Immature natural killer cell (primary cell): ENCODE measurements at regions not wholly inside any gene's neighbourhood (a gene's known extent, or its start where the extent isn't known, plus 50 kb on each side); places are given as distances from the start of the nearest gene placed in this dataset.

Source experiments
- DNase-seq, 3 donors: peaks; one replicate each; pipeline ENCODE4 v3.0.0; 2022; ENCODE audit warnings: mixed read lengths in 1 of 3
- H3K27ac Mint-ChIP-seq, 6 donors: one replicate each; pipeline ENCODE4 v1.8.0; 2020; ENCODE audit warnings: mixed read lengths in 6 of 6, mild to moderate bottlenecking in 5 of 6, inconsistent platforms in 4 of 6, moderate library complexity in 3 of 6
- H3K27me3 Mint-ChIP-seq, 3 donors: one replicate each; pipeline ENCODE4 v1.8.0; 2020 to 2021; ENCODE audit warnings: low read depth in 3 of 3, mild to moderate bottlenecking in 3 of 3, mixed read lengths in 3 of 3, moderate library complexity in 3 of 3, inconsistent platforms in 1 of 3
- H3K36me3 Mint-ChIP-seq, 3 donors: one replicate each; pipeline ENCODE4 v1.8.0; 2020; ENCODE audit warnings: mixed read lengths in 3 of 3, inconsistent platforms in 2 of 3, mild to moderate bottlenecking in 2 of 3
- H3K4me1 Mint-ChIP-seq, 2 donors: one replicate each; pipeline ENCODE4 v1.8.0; 2020; ENCODE audit warnings: inconsistent platforms in 2 of 2, mild to moderate bottlenecking in 2 of 2, mixed read lengths in 2 of 2, moderate library complexity in 1 of 2
- H3K4me3 Mint-ChIP-seq, 5 donors: one replicate each; pipeline ENCODE4 v1.8.0; 2020; ENCODE audit warnings: mild to moderate bottlenecking in 5 of 5, mixed read lengths in 5 of 5, inconsistent platforms in 3 of 5, moderate library complexity in 3 of 5
- H3K9me3 Mint-ChIP-seq, 6 donors: one replicate each; pipeline ENCODE4 v1.8.0; 2020; ENCODE audit warnings: mild to moderate bottlenecking in 6 of 6, mixed read lengths in 6 of 6, inconsistent platforms in 4 of 6, moderate library complexity in 3 of 6

DNA sequence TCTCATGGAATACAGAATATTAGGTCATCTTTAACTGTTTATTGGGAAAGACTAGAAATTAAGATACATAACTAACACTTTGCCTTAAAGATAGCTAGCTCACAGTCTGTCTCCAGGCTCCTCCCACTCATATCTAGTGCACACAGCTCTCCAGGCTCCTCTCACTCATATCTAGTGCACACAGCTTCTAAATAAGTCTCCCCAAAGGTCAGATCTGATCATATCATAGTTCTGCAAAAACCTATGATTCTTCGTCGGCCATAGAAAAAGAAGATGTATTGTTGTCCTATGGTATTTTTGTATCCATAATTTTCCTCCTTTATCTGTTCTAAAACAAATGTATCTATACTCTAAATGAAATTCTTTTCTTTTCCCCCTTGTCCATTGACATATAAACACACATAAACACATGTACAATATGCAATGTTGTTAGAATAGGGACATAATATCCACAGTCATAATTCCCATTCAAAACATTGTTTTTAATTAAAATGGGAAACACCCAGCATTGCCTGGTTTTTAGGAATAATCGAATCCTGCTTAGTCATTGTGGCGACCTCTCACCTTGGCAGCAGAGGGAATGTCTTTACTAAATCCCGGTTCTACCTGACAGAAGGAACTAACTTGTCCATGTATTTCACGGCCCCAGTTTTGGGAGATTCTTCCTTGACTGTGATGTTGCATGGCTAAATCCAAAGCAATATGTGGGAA lies 1282.0 kb downstream of the PCDH7 start:
- Mint-ChIP-seq H3K4me3 (no peak overlapping the region), H3K27ac (no peak overlapping the region), H3K9me3 (peaks cover 0 to 35% (median 14%) of the 10 kb centered on the region in 6 donors), H3K36me3 (peaks cover 0 to 4% (median 0%) of the 10 kb centered on the region in 3 donors), H3K27me3 (no peaks in the 10 kb centered on the region), H3K4me1 (no peaks in the 10 kb centered on the region)
- no peak for DNase-seq

DNA sequence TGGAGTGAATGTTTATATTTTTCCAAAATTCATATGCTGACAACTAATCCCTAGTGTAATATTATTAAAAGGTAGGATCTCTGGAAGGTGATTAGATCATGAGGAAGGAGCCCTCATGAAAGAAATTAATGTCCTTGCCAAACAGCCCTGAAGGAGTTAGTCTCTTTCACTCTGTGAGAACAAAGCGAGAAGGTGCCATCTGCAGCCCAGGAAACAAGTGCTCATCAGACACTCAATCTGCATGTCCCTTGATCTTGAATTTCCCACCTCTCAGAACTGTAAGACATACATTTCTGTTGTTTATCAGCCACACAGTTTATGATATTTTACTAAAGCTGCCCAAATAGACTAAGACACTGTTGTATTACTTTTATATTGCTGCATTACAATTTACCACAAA lies 1283.4 kb downstream of the PCDH7 start:
- H3K4me3 Mint-ChIP-seq: no peak overlapping the region
- H3K27me3 Mint-ChIP-seq: no peaks in the 10 kb centered on the region
- no peaks in the 10 kb centered on the region for H3K4me1 Mint-ChIP-seq
- no peak for DNase-seq
- H3K27ac Mint-ChIP-seq: no peak overlapping the region
- peaks cover 1 to 32% (median 9%) of the 10 kb centered on the region in 6 donors for H3K9me3 Mint-ChIP-seq
- H3K36me3 Mint-ChIP-seq: peaks cover 0 to 4% (median 0%) of the 10 kb centered on the region in 3 donors

DNA sequence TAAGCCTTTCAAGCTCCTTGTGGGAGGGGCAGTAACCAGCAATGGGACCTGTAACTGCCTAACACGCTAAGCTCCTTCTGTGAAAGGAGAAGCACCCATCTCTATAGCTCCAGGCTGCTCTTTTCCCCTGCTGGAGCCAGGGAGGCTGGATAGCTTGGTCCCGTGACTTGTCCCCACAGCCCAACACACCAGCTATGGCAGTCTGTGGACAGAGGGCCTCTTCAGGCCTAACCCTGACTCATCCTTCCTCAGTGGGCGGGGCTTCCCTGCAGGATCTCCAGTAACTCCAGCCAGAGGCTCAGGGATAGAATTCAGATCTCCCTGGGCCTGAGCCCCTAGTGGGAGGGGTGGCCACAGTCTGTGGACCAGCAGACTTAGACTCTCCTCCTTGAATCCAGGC lies 1290.1 kb downstream of the PCDH7 start:
- DNase-seq: no peak
- peaks cover 6 to 54% (median 21%) of the 10 kb centered on the region in 6 donors for H3K9me3 Mint-ChIP-seq
- H3K36me3 Mint-ChIP-seq: peaks cover 0 to 4% (median 0%) of the 10 kb centered on the region in 3 donors
- H3K4me1 Mint-ChIP-seq: no peaks in the 10 kb centered on the region
- H3K4me3 Mint-ChIP-seq: no peak overlapping the region
- H3K27ac Mint-ChIP-seq: no peak overlapping the region
- H3K27me3 Mint-ChIP-seq: peaks cover 0 to 5% (median 2%) of the 10 kb centered on the region in 3 donors

DNA sequence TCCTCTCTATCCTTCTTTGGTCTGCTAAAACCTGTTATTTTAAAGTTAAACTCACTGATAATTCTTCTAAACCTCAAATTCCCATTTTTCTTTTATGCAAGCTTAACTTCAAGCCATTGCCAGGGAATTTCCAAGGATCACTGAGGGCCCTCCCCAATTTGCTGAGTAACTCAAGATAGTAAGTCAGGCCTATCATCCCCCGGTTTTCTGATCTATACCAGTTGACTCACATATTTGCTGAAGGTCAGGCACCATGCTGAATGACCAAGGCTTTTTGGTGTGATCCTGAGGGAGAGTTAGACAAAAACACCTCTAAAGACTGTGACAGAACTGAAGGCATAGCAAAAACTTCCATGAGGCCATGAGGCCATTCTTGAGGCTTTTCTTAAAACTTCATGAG lies 1301.9 kb downstream of the PCDH7 start:
- Mint-ChIP-seq H3K36me3 (peaks cover 0 to 3% (median 0%) of the 10 kb centered on the region in 3 donors), H3K4me3 (no peak overlapping the region), H3K9me3 (peaks cover 0 to 56% (median 27%) of the 10 kb centered on the region in 6 donors), H3K4me1 (no peaks in the 10 kb centered on the region), H3K27ac (no peak overlapping the region), H3K27me3 (no peaks in the 10 kb centered on the region)
- no peak for DNase-seq

DNA sequence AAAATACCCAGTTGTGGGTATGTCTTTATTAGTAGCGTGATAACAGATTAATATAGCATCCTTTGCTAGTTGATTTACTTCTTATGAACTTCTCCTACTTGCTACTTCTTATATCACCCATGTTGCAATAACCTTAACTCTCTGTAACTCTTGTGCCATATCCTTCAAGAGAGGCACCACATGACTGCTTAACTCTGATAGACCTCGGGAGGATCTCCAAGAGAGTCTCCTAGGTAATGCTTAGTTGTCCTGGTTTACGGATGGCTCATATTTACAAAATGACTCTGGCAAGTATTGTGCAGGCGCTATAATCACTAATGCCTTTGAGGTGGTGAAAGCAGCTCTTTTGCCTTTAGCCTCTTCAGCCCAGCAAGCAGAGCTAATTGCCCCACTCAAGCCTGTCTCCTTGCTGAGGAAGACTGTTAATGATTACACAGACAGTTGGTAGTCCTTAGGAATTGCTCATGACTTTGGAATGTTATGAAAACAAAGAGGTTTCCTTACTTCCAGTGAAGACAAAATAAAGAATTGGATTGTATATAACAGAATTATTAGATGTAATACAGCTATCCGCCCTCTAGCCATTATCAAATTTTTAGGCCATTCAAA lies 1305.8 kb downstream of the PCDH7 start:
- Mint-ChIP-seq H3K9me3 (peaks cover 6 to 54% (median 30%) of the 10 kb centered on the region in 6 donors), H3K27ac (no peak overlapping the region), H3K36me3 (peaks cover 0 to 3% (median 0%) of the 10 kb centered on the region in 3 donors), H3K27me3 (no peaks in the 10 kb centered on the region), H3K4me1 (no peaks in the 10 kb centered on the region), H3K4me3 (no peak overlapping the region)
- no peak for DNase-seq

DNA sequence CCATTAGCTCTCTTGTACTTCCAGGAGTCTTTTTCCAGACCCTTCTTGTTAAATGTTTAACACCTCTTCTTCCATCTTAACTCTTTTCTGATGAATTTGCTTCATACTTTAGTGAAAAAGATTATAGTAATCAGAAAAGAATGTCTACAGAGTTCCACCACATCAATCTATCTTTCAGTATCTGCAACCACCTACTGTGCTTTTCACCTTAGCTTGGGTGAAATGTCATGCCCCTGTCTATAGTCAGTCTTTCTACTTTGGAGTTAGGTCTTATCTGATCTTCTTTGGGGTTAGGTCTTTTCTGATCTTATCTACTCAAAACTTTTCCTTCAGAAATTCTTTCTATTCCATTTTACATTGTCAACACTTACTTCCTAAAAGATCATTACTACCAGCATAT lies 1310.2 kb downstream of the PCDH7 start:
- no peak overlapping the region for H3K4me3 Mint-ChIP-seq
- H3K27ac Mint-ChIP-seq: no peak overlapping the region
- H3K4me1 Mint-ChIP-seq: no peaks in the 10 kb centered on the region
- no peaks in the 10 kb centered on the region for H3K36me3 Mint-ChIP-seq
- no peaks in the 10 kb centered on the region for H3K27me3 Mint-ChIP-seq
- H3K9me3 Mint-ChIP-seq: peaks cover 3 to 43% (median 14%) of the 10 kb centered on the region in 6 donors
- DNase-seq: no peak

DNA sequence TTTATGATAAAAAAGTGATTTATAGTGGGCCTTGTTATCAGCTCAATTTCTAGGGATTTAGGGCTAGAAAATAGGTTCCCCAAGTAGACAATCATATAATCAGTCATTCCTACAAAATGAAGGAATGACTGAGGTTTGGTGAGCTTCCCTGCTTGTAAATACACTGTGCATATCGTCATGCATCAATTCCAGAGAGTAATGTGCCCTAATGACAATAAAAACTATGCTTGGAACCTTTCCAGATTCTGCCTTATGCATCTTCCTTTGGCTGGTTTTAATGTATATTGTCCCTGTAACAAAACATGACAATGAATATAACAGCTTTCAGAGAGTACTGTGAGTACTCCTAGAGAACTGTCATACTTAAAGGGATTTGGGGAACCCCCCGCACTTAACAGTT lies 1310.9 kb downstream of the PCDH7 start:
- H3K9me3 Mint-ChIP-seq: peaks cover 4 to 41% (median 15%) of the 10 kb centered on the region in 6 donors
- no peaks in the 10 kb centered on the region for H3K27me3 Mint-ChIP-seq
- no peaks in the 10 kb centered on the region for H3K4me1 Mint-ChIP-seq
- H3K27ac Mint-ChIP-seq: no peak overlapping the region
- no peak overlapping the region for H3K4me3 Mint-ChIP-seq
- H3K36me3 Mint-ChIP-seq: no peaks in the 10 kb centered on the region
- no peak for DNase-seq

DNA sequence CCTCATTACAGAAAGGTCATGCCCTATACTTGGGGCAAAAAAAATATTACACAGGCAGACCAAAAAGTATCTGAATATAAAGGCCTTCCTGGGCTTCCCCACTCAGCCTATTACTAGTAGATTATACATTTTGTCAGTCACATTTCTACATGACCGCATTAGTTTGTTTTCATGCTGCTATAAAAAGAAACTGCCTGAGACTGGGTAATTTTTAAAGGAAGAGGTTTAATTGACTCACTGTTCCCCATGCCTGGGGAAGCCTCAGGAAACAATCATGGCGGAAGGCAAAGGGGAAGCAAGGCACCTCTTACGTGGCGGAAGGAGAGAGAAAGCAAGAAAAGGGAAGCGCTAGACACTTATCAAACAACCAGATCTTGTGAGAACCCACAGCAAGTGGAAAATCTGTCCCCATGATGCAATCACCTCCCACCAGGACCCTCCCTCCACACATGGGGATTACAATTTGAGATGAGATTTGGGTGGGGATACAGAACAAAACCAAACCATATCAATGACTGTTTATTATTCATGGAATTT lies 1312.0 kb downstream of the PCDH7 start:
- no peak for DNase-seq
- peaks cover 4 to 39% (median 17%) of the 10 kb centered on the region in 6 donors for H3K9me3 Mint-ChIP-seq
- H3K36me3 Mint-ChIP-seq: no peaks in the 10 kb centered on the region
- H3K4me1 Mint-ChIP-seq: no peaks in the 10 kb centered on the region
- H3K4me3 Mint-ChIP-seq: no peak overlapping the region
- no peaks in the 10 kb centered on the region for H3K27me3 Mint-ChIP-seq
- no peak overlapping the region for H3K27ac Mint-ChIP-seq

DNA sequence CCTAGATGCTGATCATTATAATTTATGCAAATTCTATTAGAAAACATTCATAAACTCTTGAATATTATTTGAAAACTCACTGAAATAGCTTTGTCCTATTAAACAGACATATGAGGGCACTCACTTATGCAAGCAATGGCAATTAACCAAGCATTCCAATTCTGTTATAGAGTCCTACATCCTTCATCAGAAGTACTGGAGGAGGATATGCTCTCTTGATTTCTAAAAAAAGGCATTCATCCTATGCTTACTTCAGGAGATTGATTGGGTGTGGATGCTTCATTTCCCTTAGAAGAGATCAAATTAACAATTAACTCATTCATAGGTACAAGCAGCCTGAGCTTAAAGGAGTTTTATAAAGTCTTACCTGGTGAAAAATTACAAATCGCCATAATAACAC lies 1317.2 kb downstream of the PCDH7 start:
- H3K4me3 Mint-ChIP-seq: no peak overlapping the region
- H3K4me1 Mint-ChIP-seq: no peaks in the 10 kb centered on the region
- no peak overlapping the region for H3K27ac Mint-ChIP-seq
- H3K27me3 Mint-ChIP-seq: no peaks in the 10 kb centered on the region
- H3K9me3 Mint-ChIP-seq: peaks cover 6 to 52% (median 19%) of the 10 kb centered on the region in 6 donors
- no peak for DNase-seq
- H3K36me3 Mint-ChIP-seq: no peaks in the 10 kb centered on the region

DNA sequence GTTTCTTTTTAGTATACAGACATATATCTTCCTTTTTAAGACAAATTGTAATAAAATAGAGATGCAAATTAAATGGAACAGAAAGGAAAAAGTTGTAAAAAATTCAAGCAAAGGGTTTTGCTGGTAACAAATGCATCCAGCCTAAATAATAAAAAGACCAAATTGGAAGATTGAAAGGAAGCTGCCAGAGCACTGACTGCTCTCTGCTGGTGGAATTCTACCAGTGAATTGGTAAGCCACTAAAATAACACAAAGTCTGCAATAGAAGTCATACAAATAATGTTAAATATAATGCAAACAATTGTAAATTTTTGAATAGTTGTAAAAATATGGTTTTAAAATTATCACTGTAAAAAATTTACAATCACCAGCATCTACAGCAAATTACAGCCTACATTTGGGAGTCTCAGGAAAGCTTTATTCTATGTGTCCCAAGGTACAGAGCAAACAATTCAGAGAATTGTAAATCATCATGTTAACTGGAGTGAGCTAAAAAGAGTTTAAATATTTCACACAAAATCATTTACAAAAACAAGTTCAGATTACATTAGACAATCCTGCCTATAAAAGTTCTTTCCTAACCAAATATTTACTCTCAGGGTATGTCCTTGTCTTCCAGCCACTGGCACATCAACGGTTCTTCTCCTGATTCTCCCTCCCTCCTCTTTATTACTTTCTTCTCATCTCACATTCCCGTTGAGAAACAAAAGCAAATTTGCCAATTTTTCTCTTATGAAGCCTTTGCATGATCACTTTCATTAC lies 1322.5 kb downstream of the PCDH7 start:
- no peak overlapping the region for H3K27ac Mint-ChIP-seq
- peaks cover 0 to 1% (median 0%) of the 10 kb centered on the region in 3 donors for H3K27me3 Mint-ChIP-seq
- peaks cover 2 to 69% (median 24%) of the 10 kb centered on the region in 6 donors for H3K9me3 Mint-ChIP-seq
- no peaks in the 10 kb centered on the region for H3K4me1 Mint-ChIP-seq
- H3K36me3 Mint-ChIP-seq: no peaks in the 10 kb centered on the region
- H3K4me3 Mint-ChIP-seq: no peak overlapping the region
- no peak for DNase-seq

DNA sequence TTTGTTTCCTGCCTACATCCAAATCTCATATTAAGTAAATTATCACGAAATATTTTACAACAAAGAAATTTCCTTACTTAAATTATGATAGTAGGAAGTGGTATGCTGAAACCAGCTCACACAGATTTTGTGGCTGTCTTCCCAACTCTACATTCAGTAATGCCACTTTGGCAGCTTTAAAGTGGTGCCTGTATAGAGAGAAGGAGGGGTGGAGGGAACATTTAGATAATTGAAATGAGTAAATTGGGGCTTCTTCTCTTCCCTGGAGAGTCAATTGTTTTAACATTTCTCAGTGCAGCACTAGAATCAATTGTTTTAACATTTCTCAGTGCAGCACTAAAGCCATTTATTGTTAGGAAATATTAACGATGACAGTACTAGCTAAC lies 1323.1 kb downstream of the PCDH7 start:
- H3K4me1 Mint-ChIP-seq: no peaks in the 10 kb centered on the region
- H3K36me3 Mint-ChIP-seq: no peaks in the 10 kb centered on the region
- no peak overlapping the region for H3K27ac Mint-ChIP-seq
- H3K27me3 Mint-ChIP-seq: peaks cover 0 to 2% (median 0%) of the 10 kb centered on the region in 3 donors
- H3K4me3 Mint-ChIP-seq: no peak overlapping the region
- no peak for DNase-seq
- H3K9me3 Mint-ChIP-seq: peaks cover 5 to 75% (median 24%) of the 10 kb centered on the region in 6 donors

DNA sequence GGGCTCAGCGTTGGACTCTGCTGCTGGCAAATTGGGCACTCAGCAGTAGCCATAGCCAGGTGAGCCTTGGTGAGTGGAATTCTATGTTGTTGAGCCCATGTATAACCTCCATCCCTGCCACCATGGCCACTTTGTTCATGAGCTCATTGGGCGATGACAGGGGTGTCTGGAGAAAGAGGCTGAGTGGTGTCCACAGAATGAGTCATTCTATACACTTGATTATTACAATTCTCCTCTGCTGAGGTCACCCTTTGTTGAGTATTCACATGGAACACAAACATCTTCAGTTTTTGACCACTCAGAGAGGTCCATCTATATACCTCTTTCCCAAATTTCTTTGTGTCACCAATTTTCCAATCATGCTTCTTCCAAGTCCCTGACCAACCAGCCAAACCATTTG lies 1341.7 kb downstream of the PCDH7 start:
- Mint-ChIP-seq H3K27me3 (peaks cover 0 to 2% (median 0%) of the 10 kb centered on the region in 3 donors), H3K36me3 (no peaks in the 10 kb centered on the region), H3K9me3 (peaks cover 4 to 49% (median 26%) of the 10 kb centered on the region in 6 donors), H3K4me1 (no peaks in the 10 kb centered on the region), H3K27ac (no peak overlapping the region), H3K4me3 (no peak overlapping the region)
- DNase-seq: no peak

DNA sequence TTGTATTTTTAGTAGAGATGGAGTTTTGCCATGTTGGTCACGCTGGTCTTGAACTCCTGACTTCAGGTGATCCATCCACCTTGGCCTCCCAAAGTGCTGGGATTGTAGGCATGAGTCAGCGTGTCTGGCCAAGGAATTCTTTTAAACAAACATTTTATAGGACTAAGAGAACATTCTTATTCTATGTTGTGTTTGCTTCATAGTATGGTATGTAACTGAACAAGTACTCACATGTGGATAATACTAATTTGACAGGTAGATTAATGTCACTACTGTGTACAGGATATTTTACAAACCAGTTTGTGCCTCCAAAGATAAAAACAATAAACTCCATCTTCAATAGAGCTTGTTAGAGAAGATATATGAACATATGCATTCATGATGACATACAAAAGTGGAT lies 1353.4 kb downstream of the PCDH7 start:
- DNase-seq: no peak
- Mint-ChIP-seq H3K27me3 (peaks cover 0 to 2% (median 2%) of the 10 kb centered on the region in 3 donors), H3K4me3 (no peak overlapping the region), H3K36me3 (peaks cover 0 to 3% (median 0%) of the 10 kb centered on the region in 3 donors), H3K27ac (no peak overlapping the region), H3K9me3 (peaks cover 7 to 38% (median 21%) of the 10 kb centered on the region in 6 donors), H3K4me1 (no peaks in the 10 kb centered on the region)

DNA sequence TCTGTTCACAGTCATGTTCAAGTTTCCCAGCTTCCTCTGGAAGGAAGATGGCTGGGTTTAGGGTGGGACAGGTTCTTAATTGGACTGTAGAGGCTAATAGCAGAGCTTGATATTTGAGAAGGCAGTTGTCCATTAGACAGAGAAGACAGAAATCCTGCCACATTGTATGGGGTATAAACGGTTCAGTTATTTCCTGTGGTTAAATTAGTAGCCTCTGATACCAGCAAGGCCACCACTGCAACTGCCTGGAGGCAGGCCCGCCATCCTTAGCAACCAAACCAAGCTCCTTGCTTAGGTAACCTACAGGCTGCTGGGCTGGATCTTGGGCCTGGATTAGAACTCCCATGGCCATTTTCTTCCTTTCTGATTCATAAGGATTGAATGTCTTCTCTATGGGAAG lies 1367.0 kb downstream of the PCDH7 start:
- DNase-seq: no peak
- H3K9me3 Mint-ChIP-seq: peaks cover 11 to 39% (median 25%) of the 10 kb centered on the region in 6 donors
- peaks cover 0 to 1% (median 0%) of the 10 kb centered on the region in 3 donors for H3K27me3 Mint-ChIP-seq
- H3K4me1 Mint-ChIP-seq: no peaks in the 10 kb centered on the region
- peaks cover 0 to 4% (median 0%) of the 10 kb centered on the region in 3 donors for H3K36me3 Mint-ChIP-seq
- no peak overlapping the region for H3K4me3 Mint-ChIP-seq
- H3K27ac Mint-ChIP-seq: no peak overlapping the region
